ENCODE measurements at regions not wholly inside any gene's neighbourhood (a gene's known extent, or its start where the extent isn't known, plus 50 kb on each side); places are given as distances from the start of the nearest gene placed in this dataset.

DNA sequence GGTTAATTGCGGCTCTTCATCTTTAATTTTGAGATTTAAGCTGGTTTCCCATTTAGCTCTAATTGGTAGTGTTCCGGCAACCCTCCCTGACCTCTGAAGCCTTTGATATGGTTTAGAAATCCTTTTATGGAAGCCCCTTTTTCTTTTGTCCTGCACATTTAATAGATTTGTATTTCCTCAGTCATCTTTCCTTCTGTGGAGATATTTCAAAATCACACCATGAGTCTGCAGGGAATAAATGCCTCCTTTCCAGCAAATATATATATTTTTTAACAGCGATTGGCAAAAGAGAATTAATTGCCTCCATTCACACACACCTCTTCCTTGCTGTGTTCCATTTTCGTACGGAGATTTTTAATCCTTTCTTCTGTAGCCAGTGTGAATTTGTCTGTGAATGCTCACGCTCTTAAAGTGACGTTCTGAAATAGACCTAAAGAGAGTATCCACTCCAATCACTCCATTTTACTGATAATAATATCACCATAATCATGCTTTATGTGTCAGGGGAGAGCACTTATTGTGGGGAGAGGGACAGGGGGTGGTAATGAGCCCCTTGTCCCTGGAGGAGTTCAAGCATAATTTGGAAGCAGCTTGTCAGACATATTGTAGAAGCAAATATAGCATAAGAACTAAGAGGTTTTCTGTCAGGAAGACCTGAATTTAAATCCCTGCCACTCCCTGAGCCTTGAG lies 142.5 kb upstream of the SYT13 start:
- Histone ChIP-seq H3K79me2 (ENCODE audit: control insufficient read depth, insufficient read depth, low read length) (no peaks in the 10 kb centered on the region), H3K27ac (ENCODE audit: insufficient read depth, low read depth, low read length) (no peak overlapping the region), H3K4me3 (replicated peaks in 1 of 3; ENCODE audit: insufficient read depth in 1 of 3, low read depth in 1 of 3, low read length in 3 of 3) (no peak overlapping the region), H3K4me1 (ENCODE audit: control insufficient read depth, extremely low read depth, insufficient read depth, low read length) (no peaks in the 10 kb centered on the region), H2AFZ (ENCODE audit: low read depth, low read length) (no peak overlapping the region), H3K36me3 (ENCODE audit: control insufficient read depth in 2 of 2, extremely low read depth in 1 of 2, insufficient read depth in 2 of 2, low read length in 2 of 2) (no peaks in the 10 kb centered on the region), H3K9ac (replicated peaks; ENCODE audit: extremely low read depth, insufficient read depth, low read length) (no peak overlapping the region), H4K20me1 (replicated peaks; ENCODE audit: control insufficient read depth, extremely low read depth, insufficient read depth, low read length) (no peaks in the 10 kb centered on the region), H3K9me3 (replicated peaks; ENCODE audit: control insufficient read depth, insufficient read depth, low read length) (no peaks in the 10 kb centered on the region), H3K4me2 (ENCODE audit: insufficient read depth, low read length) (no peak overlapping the region), H3K9me1 (replicated peaks; ENCODE audit: control insufficient read depth, extremely low read depth, insufficient read depth, low read length) (no peaks in the 10 kb centered on the region), H3K27me3 (ENCODE audit: control insufficient read depth in 2 of 2, insufficient read depth in 2 of 2, low read length in 2 of 2) (peaks cover 0 to 8% of the 10 kb centered on the region in 2 experiments)
- no peak for DNase-seq (ENCODE audit: low read depth, low spot score)
- intact Hi-C loops (cut with micrococcal nuclease) (loop anchor here (10.0 kb wide), 1 partner anchor 56 kb away; no protein-coding TSS in a partner anchor), dilution Hi-C loops (cut with MboI; ENCODE audit: extremely low pct_ligation_motif_present, low sequenced_read_pairs) (no loop called here)
- ChIA-PET CTCF (no interaction called here), POLR2A (no interaction called here)
- no peak for FAIRE-seq
- TF ChIP-seq MYC (IDR thresholded peaks at IDR 0.05; ENCODE audit: low read depth, low read length): no peak
- TF ChIP-seq POLR2A (IDR thresholded peaks at IDR 0.05; ENCODE audit: low read depth, low read length): no peak
- TF ChIP-seq, protein P1, sequence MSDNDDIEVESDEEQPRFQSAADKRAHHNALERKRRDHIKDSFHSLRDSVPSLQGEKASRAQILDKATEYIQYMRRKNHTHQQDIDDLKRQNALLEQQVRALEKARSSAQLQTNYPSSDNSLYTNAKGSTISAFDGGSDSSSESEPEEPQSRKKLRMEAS (IDR thresholded peaks at IDR 0.05; ENCODE audit: insufficient read depth, insufficient read length): no peak
- TF ChIP-seq FOS (IDR thresholded peaks at IDR 0.05; ENCODE audit: borderline replicate concordance, insufficient read depth, low read length): no peak
- TF ChIP-seq, protein P2, sequence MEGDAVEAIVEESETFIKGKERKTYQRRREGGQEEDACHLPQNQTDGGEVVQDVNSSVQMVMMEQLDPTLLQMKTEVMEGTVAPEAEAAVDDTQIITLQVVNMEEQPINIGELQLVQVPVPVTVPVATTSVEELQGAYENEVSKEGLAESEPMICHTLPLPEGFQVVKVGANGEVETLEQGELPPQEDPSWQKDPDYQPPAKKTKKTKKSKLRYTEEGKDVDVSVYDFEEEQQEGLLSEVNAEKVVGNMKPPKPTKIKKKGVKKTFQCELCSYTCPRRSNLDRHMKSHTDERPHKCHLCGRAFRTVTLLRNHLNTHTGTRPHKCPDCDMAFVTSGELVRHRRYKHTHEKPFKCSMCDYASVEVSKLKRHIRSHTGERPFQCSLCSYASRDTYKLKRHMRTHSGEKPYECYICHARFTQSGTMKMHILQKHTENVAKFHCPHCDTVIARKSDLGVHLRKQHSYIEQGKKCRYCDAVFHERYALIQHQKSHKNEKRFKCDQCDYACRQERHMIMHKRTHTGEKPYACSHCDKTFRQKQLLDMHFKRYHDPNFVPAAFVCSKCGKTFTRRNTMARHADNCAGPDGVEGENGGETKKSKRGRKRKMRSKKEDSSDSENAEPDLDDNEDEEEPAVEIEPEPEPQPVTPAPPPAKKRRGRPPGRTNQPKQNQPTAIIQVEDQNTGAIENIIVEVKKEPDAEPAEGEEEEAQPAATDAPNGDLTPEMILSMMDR (IDR thresholded peaks at IDR 0.05; ENCODE audit: extremely low read depth in 1 of 2, insufficient read depth in 1 of 2, low read depth in 1 of 2, low read length in 2 of 2): no peak
- TF ChIP-seq JUN (IDR thresholded peaks at IDR 0.05; ENCODE audit: borderline replicate concordance, insufficient read depth, insufficient read length, low read depth): no peak
- no peak for TF ChIP-seq EZH2 (IDR thresholded peaks at IDR 0.05; ENCODE audit: borderline replicate concordance, low read depth, low read length, severe bottlenecking)
- TF ChIP-seq GATA2 (IDR thresholded peaks at IDR 0.05; ENCODE audit: insufficient read depth, insufficient read length, low read depth, low read length): no peak
- TF ChIP-seq POLR2AphosphoS5 (IDR thresholded peaks at IDR 0.05; ENCODE audit: insufficient read depth, low read depth, low read length): no peak
- no TSS peak for BruUV-seq (replicated peaks)

Measured in endothelial cell of umbilical vein (primary cell).